SK-N-SH treated with all-trans-retinoic acid at 6 μM for 48 hours (cell line): ENCODE measurements at regions not wholly inside any gene's neighbourhood (a gene's known extent, or its start where the extent isn't known, plus 50 kb on each side); places are given as distances from the start of the nearest gene placed in this dataset.

Source experiments
- ATAC-seq: fragments of 200-7000 bp; cut with Tn5 transposase; 3 replicates; pipeline ENCODE4 v1.9.1; 2020; ENCODE audit warnings: mild to moderate bottlenecking, moderate library complexity
- ARNTL ChIP-seq: fragments of 450-650 bp; formaldehyde crosslinking; IDR thresholded peaks from 2 replicates; pipeline ENCODE4 v1.5.0; 2020; ENCODE audit warnings: low read depth, mild to moderate bottlenecking, moderate library complexity, borderline replicate concordance
- BACH2 ChIP-seq: fragments of 250-450 bp; sonication (Bioruptor Pico); IDR thresholded peaks from 2 replicates; pipeline ENCODE4 v1.9.0; 2021; ENCODE audit warnings: mild to moderate bottlenecking, borderline replicate concordance
- CREB5 ChIP-seq: fragments of 250-450 bp; sonication (Bioruptor Pico); IDR thresholded peaks from 2 replicates; pipeline ENCODE4 v1.5.1; 2020; ENCODE audit warnings: low read depth, mild to moderate bottlenecking, moderate library complexity
- CSRNP3 ChIP-seq: fragments of 250-450 bp; sonication (Bioruptor Pico); IDR thresholded peaks from 2 replicates; pipeline ENCODE4 v1.5.1; 2021; ENCODE audit warnings: mild to moderate bottlenecking, moderate library complexity
- ESRRG ChIP-seq: fragments of 250-450 bp; sonication (Bioruptor Pico); IDR thresholded peaks from 2 replicates; pipeline ENCODE4 v1.6.1; 2021; ENCODE audit warnings: mild to moderate bottlenecking
- GLIS3 ChIP-seq: fragments of 250-450 bp; sonication (Bioruptor Pico); IDR thresholded peaks from 2 replicates; pipeline ENCODE4 v1.5.0; 2020; ENCODE audit warnings: mild to moderate bottlenecking, moderate library complexity
- ISL1 ChIP-seq: fragments of 250-450 bp; sonication (Bioruptor Pico); IDR thresholded peaks from 2 replicates; pipeline ENCODE4 v2.1.2; 2022; ENCODE audit warnings: mild to moderate bottlenecking, moderate library complexity
- OSR1 ChIP-seq: fragments of 250-450 bp; sonication (Bioruptor Pico); IDR thresholded peaks from 2 replicates; pipeline ENCODE4 v1.8.0; 2022; ENCODE audit warnings: moderate library complexity, mild to moderate bottlenecking, inconsistent platforms
- PATZ1 ChIP-seq: fragments of 250-450 bp; sonication (Bioruptor Pico); IDR thresholded peaks from 2 replicates; pipeline ENCODE4 v1.8.0; 2020; ENCODE audit warnings: mild to moderate bottlenecking, moderate library complexity, borderline replicate concordance
- POU6F1 ChIP-seq: fragments of 250-450 bp; sonication (Bioruptor Pico); IDR thresholded peaks from 2 replicates; pipeline ENCODE4 v1.8.0; 2021; ENCODE audit warnings: low read depth, mild to moderate bottlenecking, moderate library complexity, borderline replicate concordance
- PPARA ChIP-seq: fragments of 250-450 bp; sonication (Bioruptor Pico); IDR thresholded peaks from 2 replicates; pipeline ENCODE4 v1.5.0; 2020; ENCODE audit warnings: mild to moderate bottlenecking, borderline replicate concordance
- RARB ChIP-seq: fragments of 250-450 bp; sonication (Bioruptor Pico); IDR thresholded peaks from 2 replicates; pipeline ENCODE4 v1.8.0; 2021; ENCODE audit warnings: mild to moderate bottlenecking, moderate library complexity
- SNAI2 ChIP-seq: fragments of 250-450 bp; sonication (Bioruptor Pico); IDR thresholded peaks from 2 replicates; pipeline ENCODE4 v1.5.0; 2020; ENCODE audit warnings: mild to moderate bottlenecking, moderate library complexity
- TOX ChIP-seq: fragments of 250-450 bp; sonication (Bioruptor Pico); IDR thresholded peaks from 2 replicates; pipeline ENCODE4 v1.8.0; 2021; ENCODE audit warnings: mild to moderate bottlenecking, moderate library complexity, borderline replicate concordance
- TSHZ2 ChIP-seq: fragments of 250-450 bp; sonication (Bioruptor Pico); IDR thresholded peaks from 2 replicates; pipeline ENCODE4 v1.5.0; 2020; ENCODE audit warnings: mild to moderate bottlenecking, moderate library complexity
- ZFP3 ChIP-seq: fragments of 250-450 bp; sonication (Bioruptor Pico); IDR thresholded peaks from 2 replicates; pipeline ENCODE4 v1.5.0; 2020; ENCODE audit warnings: mild to moderate bottlenecking, moderate library complexity
- ZFP30 ChIP-seq: fragments of 450-650 bp; formaldehyde crosslinking; IDR thresholded peaks from 2 replicates; pipeline ENCODE4 v1.5.0; 2022; ENCODE audit warnings: mild to moderate bottlenecking, moderate library complexity
- ZNF565 ChIP-seq: fragments of 450-650 bp; formaldehyde crosslinking; conservative IDR thresholded peaks from 2 replicates; pipeline ENCODE4 v1.5.0; 2020; ENCODE audit warnings: low read depth, mild to moderate bottlenecking, moderate library complexity
- ZNF70 ChIP-seq: fragments of 450-650 bp; formaldehyde crosslinking; IDR thresholded peaks from 2 replicates; pipeline ENCODE4 v1.5.0; 2020; ENCODE audit warnings: mild to moderate bottlenecking, moderate library complexity
- ZNF8 ChIP-seq: fragments of 450-650 bp; formaldehyde crosslinking; IDR thresholded peaks from 2 replicates; pipeline ENCODE4 v1.5.0; 2020; ENCODE audit warnings: mild to moderate bottlenecking, moderate library complexity

GRCh38 chr15:61396235-61396919 lies 167.3 kb upstream of the RORA start:
- TF ChIP-seq ESRRG (CRISPR knock-in tag) = no peak
- TF ChIP-seq CSRNP3 (CRISPR knock-in tag) = no peak
- TF ChIP-seq ZNF8 (CRISPR knock-in tag) = no peak
- TF ChIP-seq BACH2 (CRISPR knock-in tag) = no peak
- no peak for ATAC-seq

GRCh38 chr15:61393949-61394348 lies 164.8 kb upstream of the RORA start:
- no peak for TF ChIP-seq POU6F1 (CRISPR knock-in tag)
- TF ChIP-seq PPARA = no peak
- TF ChIP-seq ZFP30 (CRISPR knock-in tag) = no peak
- TF ChIP-seq ZNF70 (CRISPR knock-in tag) = no peak
- no peak for ATAC-seq

- no peak for TF ChIP-seq PPARA
- no peak for TF ChIP-seq ZFP3 (CRISPR knock-in tag)
- TF ChIP-seq POU6F1 (CRISPR knock-in tag) = no peak
- no peak for TF ChIP-seq ARNTL (CRISPR knock-in tag)
- TF ChIP-seq ZNF8 (CRISPR knock-in tag) = no peak
- no peak for TF ChIP-seq ZFP30 (CRISPR knock-in tag)
- no peak for TF ChIP-seq ESRRG (CRISPR knock-in tag)
- no peak for TF ChIP-seq SNAI2 (CRISPR knock-in tag)
- no peak for TF ChIP-seq GLIS3 (CRISPR knock-in tag)
- TF ChIP-seq RARB (CRISPR knock-in tag) = no peak
- no peak for ATAC-seq
Measured at GRCh38 chr15:61393524-61393923, 164.4 kb upstream of the RORA start.

GRCh38 chr15:61390138-61390537 lies 161.0 kb upstream of the RORA start:
- ATAC-seq = no peak
- no peak for TF ChIP-seq TSHZ2 (CRISPR knock-in tag)
- TF ChIP-seq ZNF70 (CRISPR knock-in tag) = no peak
- TF ChIP-seq RARB (CRISPR knock-in tag) = no peak
- TF ChIP-seq CSRNP3 (CRISPR knock-in tag) = no peak
- TF ChIP-seq ZNF8 (CRISPR knock-in tag) = no peak
- no peak for TF ChIP-seq PATZ1 (CRISPR knock-in tag)
- TF ChIP-seq ISL1 (CRISPR knock-in tag) = no peak
- no peak for TF ChIP-seq ZFP3 (CRISPR knock-in tag)
- TF ChIP-seq OSR1 = no peak
- TF ChIP-seq GLIS3 (CRISPR knock-in tag) = no peak
- TF ChIP-seq ZFP30 (CRISPR knock-in tag) = no peak
- no peak for TF ChIP-seq BACH2 (CRISPR knock-in tag)
- TF ChIP-seq TOX (CRISPR knock-in tag) = no peak
- TF ChIP-seq ARNTL (CRISPR knock-in tag) = no peak
- TF ChIP-seq POU6F1 (CRISPR knock-in tag) = no peak
- TF ChIP-seq ZNF565 (CRISPR knock-in tag) = no peak
- no peak for TF ChIP-seq CREB5
